Breast epithelium (tissue), 4 donors: ENCODE measurements at regions not wholly inside any gene's neighbourhood (a gene's known extent, or its start where the extent isn't known, plus 50 kb on each side); places are given as distances from the start of the nearest gene placed in this dataset.
"Not testable (repeated sequence)": the region's sequence is repeated elsewhere in the genome, so short reads cannot be mapped to it uniquely, and the experiment has no call there.

Experiments used
- DNase-seq, 2 donors: peaks; one replicate each; pipeline ENCODE4 v3.0.0-alpha.2; 2019; ENCODE audit warnings: low spot score in 2 of 2
- H3K27ac ChIP-seq, 2 donors: fragments of 200-600 bp; sonication (generic) in 1 of 2; one replicate each; pipeline ENCODE4 v1.5.1; 2016 to 2019; ENCODE audit warnings: mild to moderate bottlenecking in 1 of 2
- H3K27me3 ChIP-seq, 2 donors: fragments of 200-600 bp; sonication (generic) in 1 of 2; one replicate each; pipeline versions ENCODE4 v1.5.1 to v1.6.0; 2017 to 2019; ENCODE audit warnings: control low read depth in 1 of 2, mild to moderate bottlenecking in 1 of 2
- H3K36me3 ChIP-seq: fragments of 200-600 bp; one replicate; pipeline ENCODE4 v1.5.1; 2019
- H3K4me1 ChIP-seq, 2 donors: fragments of 200-600 bp; sonication (generic); one replicate each; pipeline ENCODE4 v1.5.1; 2016 to 2019; ENCODE audit warnings: control low read depth in 1 of 2
- H3K4me3 ChIP-seq, 3 donors: fragments of 200-600 bp; sonication (generic); 1 replicate in 2 of 3; 2 replicates in 1 of 3; pipeline ENCODE4 v1.5.1; 2016 to 2019; ENCODE audit warnings: mild to moderate bottlenecking in 3 of 3, moderate library complexity in 2 of 3
- H3K9me3 ChIP-seq, 2 donors: fragments of 200-600 bp; sonication (generic) in 1 of 2; one replicate each; pipeline ENCODE4 v1.5.1; 2016 to 2019; ENCODE audit warnings: control low read depth in 1 of 2
- POLR2A ChIP-seq: fragments of 450-650 bp; IDR thresholded peaks from one replicate; pipeline ENCODE4 v1.6.1; 2016; ENCODE audit warnings: antibody characterized with exemption, mild to moderate bottlenecking, moderate library complexity
- POLR2AphosphoS5 ChIP-seq, 3 donors: sonication (generic); formaldehyde crosslinking; IDR thresholded peaks; one replicate each; pipeline ENCODE4 v1.6.1; 2017; ENCODE audit warnings: antibody characterized with exemption in 3 of 3
- intact Hi-C: fragments of 100-400 bp; cut with DNase I; formaldehyde crosslinking; loops from one replicate; pipeline ENCODE4 v1.15.1; 2023; ENCODE audit warnings: low total_unique reads
- TF ChIP-seq, protein P1 (sequence below), 3 donors: fragments of 450-650 bp; IDR thresholded peaks; one replicate each; pipeline ENCODE4 v1.5.1; 2016 to 2017; ENCODE audit warnings: antibody characterized with exemption in 3 of 3, mild to moderate bottlenecking in 3 of 3, moderate library complexity in 3 of 3

DNA sequence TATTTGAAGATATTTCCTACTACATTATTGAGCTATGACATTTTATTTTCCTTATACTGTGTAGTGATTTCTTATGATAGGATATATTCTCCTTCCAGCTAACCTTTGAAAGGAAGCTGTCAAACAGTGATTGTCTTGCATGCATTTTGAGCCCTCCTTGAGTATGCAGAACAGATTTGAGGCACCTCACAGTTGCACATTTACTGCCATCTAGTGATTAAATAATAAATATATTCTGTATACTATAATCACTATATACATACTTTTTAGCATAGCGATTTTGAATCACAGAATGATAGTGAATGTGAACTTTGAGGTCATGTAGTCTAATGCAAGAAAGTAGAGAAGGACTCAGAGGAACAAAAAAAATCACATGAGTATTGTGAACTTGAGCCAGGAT is 268.4 kb upstream of the CDH19 start:
- no peaks in the 10 kb centered on the region for H3K27me3 ChIP-seq
- intact Hi-C loops, result no loop called here
- H3K4me3 ChIP-seq, result no peak overlapping the region
- TF ChIP-seq POLR2A, result no peak
- TF ChIP-seq, protein P1, sequence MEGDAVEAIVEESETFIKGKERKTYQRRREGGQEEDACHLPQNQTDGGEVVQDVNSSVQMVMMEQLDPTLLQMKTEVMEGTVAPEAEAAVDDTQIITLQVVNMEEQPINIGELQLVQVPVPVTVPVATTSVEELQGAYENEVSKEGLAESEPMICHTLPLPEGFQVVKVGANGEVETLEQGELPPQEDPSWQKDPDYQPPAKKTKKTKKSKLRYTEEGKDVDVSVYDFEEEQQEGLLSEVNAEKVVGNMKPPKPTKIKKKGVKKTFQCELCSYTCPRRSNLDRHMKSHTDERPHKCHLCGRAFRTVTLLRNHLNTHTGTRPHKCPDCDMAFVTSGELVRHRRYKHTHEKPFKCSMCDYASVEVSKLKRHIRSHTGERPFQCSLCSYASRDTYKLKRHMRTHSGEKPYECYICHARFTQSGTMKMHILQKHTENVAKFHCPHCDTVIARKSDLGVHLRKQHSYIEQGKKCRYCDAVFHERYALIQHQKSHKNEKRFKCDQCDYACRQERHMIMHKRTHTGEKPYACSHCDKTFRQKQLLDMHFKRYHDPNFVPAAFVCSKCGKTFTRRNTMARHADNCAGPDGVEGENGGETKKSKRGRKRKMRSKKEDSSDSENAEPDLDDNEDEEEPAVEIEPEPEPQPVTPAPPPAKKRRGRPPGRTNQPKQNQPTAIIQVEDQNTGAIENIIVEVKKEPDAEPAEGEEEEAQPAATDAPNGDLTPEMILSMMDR (IDR thresholded peaks at IDR 0.05), result no peak
- TF ChIP-seq POLR2AphosphoS5 (IDR thresholded peaks at IDR 0.05), result no peak
- no peaks in the 10 kb centered on the region for H3K36me3 ChIP-seq
- H3K9me3 ChIP-seq, result no peaks in the 10 kb centered on the region
- no peak overlapping the region for H3K27ac ChIP-seq
- H3K4me1 ChIP-seq, result no peaks in the 10 kb centered on the region
- no peak for DNase-seq

- no peak for DNase-seq
- Histone ChIP-seq H3K9me3 (no peaks in the 10 kb centered on the region), H3K27me3 (no peaks in the 10 kb centered on the region), H3K27ac (no peak overlapping the region), H3K4me3 (no peak overlapping the region), H3K4me1 (no peaks in the 10 kb centered on the region), H3K36me3 (peaks cover 4% of the 10 kb centered on the region)
- intact Hi-C loops, result no loop called here
- TF ChIP-seq POLR2A (no peak), POLR2AphosphoS5 (IDR thresholded peaks at IDR 0.05) (no peak)
- TF ChIP-seq, protein P1 (IDR thresholded peaks at IDR 0.05), result no peak
Observed at GRCh38 chr18:66867653-66868052, 263.8 kb upstream of the CDH19 start.

DNA sequence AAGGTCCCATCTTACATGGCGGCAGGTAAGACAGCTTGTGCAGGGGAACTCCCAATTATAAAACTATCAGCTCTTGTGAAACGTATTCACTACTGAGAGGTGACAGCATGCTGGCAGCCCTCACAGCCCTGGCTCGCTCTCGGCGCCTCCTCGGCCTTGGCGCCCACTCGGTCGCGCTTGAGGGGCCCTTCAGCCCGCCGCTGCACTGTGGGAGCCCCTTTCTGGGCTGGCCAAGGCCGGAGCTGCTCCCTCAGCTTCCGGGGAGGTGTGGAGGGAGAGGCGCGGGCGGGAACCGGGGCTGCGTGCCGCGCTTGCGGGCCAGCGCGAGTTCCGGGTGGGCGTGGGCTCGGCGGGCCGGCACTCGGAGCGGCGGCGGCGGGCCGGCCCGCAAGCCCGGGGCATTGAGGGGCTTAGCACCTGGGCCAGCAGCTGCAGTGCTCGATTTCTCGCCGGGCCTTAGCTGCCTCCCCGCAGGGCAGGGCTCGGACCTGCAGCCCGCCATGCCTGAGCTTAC is 262.6 kb upstream of the CDH19 start:
- DNase-seq, H3K9me3 ChIP-seq, H3K27ac ChIP-seq, intact Hi-C loops, H3K4me3 ChIP-seq, H3K27me3 ChIP-seq, H3K4me1 ChIP-seq, H3K36me3 ChIP-seq: not testable (repeated sequence)

- intact Hi-C loops, result no loop called here
- TF ChIP-seq, protein P1 (IDR thresholded peaks at IDR 0.05), result no peak
- TF ChIP-seq POLR2A, result no peak
- no peak for TF ChIP-seq POLR2AphosphoS5 (IDR thresholded peaks at IDR 0.05)
Observed at GRCh38 chr18:66838340-66838987, 234.6 kb upstream of the CDH19 start.

GRCh38 chr18:66833646-66834045 is 229.8 kb upstream of the CDH19 start:
- Histone ChIP-seq H3K9me3 (no peaks in the 10 kb centered on the region), H3K36me3 (no peaks in the 10 kb centered on the region), H3K27ac (no peak overlapping the region), H3K4me1 (no peaks in the 10 kb centered on the region), H3K4me3 (no peak overlapping the region), H3K27me3 (no peaks in the 10 kb centered on the region)
- TF ChIP-seq POLR2AphosphoS5 (IDR thresholded peaks at IDR 0.05), result no peak
- TF ChIP-seq POLR2A, result no peak
- TF ChIP-seq, protein P1 (IDR thresholded peaks at IDR 0.05), result no peak
- no peak for DNase-seq
- intact Hi-C loops, result no loop called here

More at GRCh38 chr18:66838340-66838987, 234.6 kb upstream of the CDH19 start:
- Histone ChIP-seq H3K4me1 (no peaks in the 10 kb centered on the region), H3K9me3 (no peaks in the 10 kb centered on the region), H3K27ac (no peak overlapping the region), H3K27me3 (no peaks in the 10 kb centered on the region), H3K36me3 (no peaks in the 10 kb centered on the region), H3K4me3 (no peak overlapping the region)
- DNase-seq, result no peak
